Body of pancreas (tissue), 4 donors: ENCODE measurements at regions not wholly inside any gene's neighbourhood (a gene's known extent, or its start where the extent isn't known, plus 50 kb on each side); places are given as distances from the start of the nearest gene placed in this dataset.

Experiments
- ATAC-seq: fragments of 150-250 bp; one replicate; pipeline ENCODE4 v1.9.1; 2016
- DNase-seq, 4 donors: peaks; one replicate each; pipeline ENCODE4 v3.0.0-alpha.2; 2019
- H3K27ac ChIP-seq, 4 donors: fragments of 200-600 bp; sonication (generic); 1 replicate in 3 of 4; 2 replicates in 1 of 4; pipeline versions ENCODE4 v1.5.1 to v1.6.1; 2016 to 2019; ENCODE audit warnings: mild to moderate bottlenecking in 1 of 4, mixed read lengths in 1 of 4, moderate library complexity in 1 of 4
- H3K27me3 ChIP-seq, 2 donors: fragments of 200-600 bp; sonication (generic); one replicate each; pipeline ENCODE4 v1.6.0; 2016; ENCODE audit warnings: mild to moderate bottlenecking in 1 of 2
- H3K36me3 ChIP-seq, 2 donors: fragments of 200-600 bp; sonication (generic); replicated peaks in 1 of 2; 2 replicates each; pipeline ENCODE4 v1.5.1; 2016; ENCODE audit warnings: low read depth in 2 of 2; ENCODE audit not compliant: insufficient read depth in 1 of 2
- H3K4me1 ChIP-seq: fragments of 200-600 bp; sonication (generic); one replicate; pipeline ENCODE4 v1.6.0; 2016
- H3K4me3 ChIP-seq, 2 donors: fragments of 200-600 bp; sonication (generic); 1 replicate in 1 of 2; 2 replicates in 1 of 2; pipeline ENCODE4 v1.5.1; 2016 to 2019
- H3K9me3 ChIP-seq, 3 donors: fragments of 200-600 bp; sonication (generic); 1 replicate in 2 of 3; 2 replicates in 1 of 3; pipeline ENCODE4 v1.5.1; 2016
- CTCF ChIP-seq, 7 experiments: fragments of 450-650 bp in 4 of 7; fragments of 200-600 bp in 3 of 7; sonication (generic) in 3 of 7; IDR thresholded peaks; one replicate each; pipeline ENCODE4 v1.5.1; 2016 to 2019; ENCODE audit warnings: antibody characterized with exemption in 7 of 7
- POLR2A ChIP-seq, 3 donors: fragments of 450-650 bp; IDR thresholded peaks; one replicate each; pipeline ENCODE4 v1.6.1; 2016; ENCODE audit warnings: antibody characterized with exemption in 3 of 3, mild to moderate bottlenecking in 2 of 3
- WGBS, 2 donors: methylation state at CpG; one replicate each; pipeline ENCODE4 v1.1.5; 2017; 5-methylcytosine and 5-hydroxymethylcytosine counted together
- intact Hi-C: fragments of 100-400 bp; cut with DNase I; formaldehyde crosslinking; loops from one replicate; pipeline ENCODE4 v1.15.1; 2023

DNA sequence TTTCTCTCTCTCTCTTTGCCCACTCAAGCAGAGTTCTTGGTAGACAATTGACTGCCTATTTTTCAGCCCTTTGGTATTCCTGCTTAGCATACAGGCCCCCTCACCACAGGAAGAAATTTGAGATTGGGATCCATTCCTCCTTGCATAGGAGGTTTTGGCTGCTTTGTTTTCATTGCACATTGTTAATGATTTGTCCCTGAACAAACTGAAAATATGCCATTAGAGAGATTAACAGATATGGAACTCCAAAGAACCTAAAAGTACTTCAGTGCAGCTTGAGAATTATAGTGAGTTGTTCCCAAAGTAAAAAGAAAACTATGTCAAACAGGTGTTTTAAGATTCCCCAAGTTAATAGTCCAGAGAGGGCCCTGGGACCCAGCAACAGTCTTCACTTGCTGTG is 200.0 kb downstream of the TTLL7 start:
- peaks cover 29% of the 10 kb centered on the region for H3K4me1 ChIP-seq
- ATAC-seq (no peak), DNase-seq (no peak)
- H3K9me3 ChIP-seq, result no peaks in the 10 kb centered on the region
- H3K27ac ChIP-seq, result peak overlapping the region in 1 of 4 donors; percentile 32
- intact Hi-C loops, result no loop called here
- TF ChIP-seq CTCF (IDR thresholded peaks at IDR 0.05) (no peak), POLR2A (IDR thresholded peaks at IDR 0.05) (no peak)
- no peaks in the 10 kb centered on the region for H3K36me3 ChIP-seq
- H3K27me3 ChIP-seq, result no peaks in the 10 kb centered on the region
- H3K4me3 ChIP-seq, result no peak overlapping the region

DNA sequence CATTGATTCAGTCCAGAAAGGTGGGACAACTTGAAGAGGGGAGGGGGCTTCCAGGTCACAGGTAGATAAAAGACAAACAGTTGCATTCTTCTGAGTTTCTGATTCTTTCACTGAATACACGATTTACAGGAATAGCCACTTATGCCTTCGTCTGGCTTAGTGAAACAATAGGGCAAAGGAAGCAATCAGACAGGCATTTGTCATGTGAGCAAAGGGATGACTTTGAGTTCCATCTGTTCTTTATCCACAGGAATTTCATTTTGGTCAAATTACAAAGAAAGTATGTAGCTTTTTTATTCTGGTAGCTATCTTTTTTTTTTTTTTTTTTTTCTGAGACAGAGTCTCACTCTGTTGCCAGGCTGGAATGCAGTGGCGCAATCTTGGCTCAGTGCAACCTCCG is 202.5 kb downstream of the TTLL7 start:
- WGBS, 2 donors, result 76 to 90% methylated on average over 4 of the region's 4 CpGs
- Histone ChIP-seq H3K9me3 (no peaks in the 10 kb centered on the region), H3K36me3 (no peaks in the 10 kb centered on the region), H3K4me3 (no peak overlapping the region), H3K27me3 (no peaks in the 10 kb centered on the region), H3K4me1 (peaks cover 20% of the 10 kb centered on the region), H3K27ac (no peak overlapping the region)
- TF ChIP-seq POLR2A (IDR thresholded peaks at IDR 0.05), result no peak
- no peak for TF ChIP-seq CTCF (IDR thresholded peaks at IDR 0.05)
- intact Hi-C loops, result no loop called here
- ATAC-seq (no peak), DNase-seq (no peak)

DNA sequence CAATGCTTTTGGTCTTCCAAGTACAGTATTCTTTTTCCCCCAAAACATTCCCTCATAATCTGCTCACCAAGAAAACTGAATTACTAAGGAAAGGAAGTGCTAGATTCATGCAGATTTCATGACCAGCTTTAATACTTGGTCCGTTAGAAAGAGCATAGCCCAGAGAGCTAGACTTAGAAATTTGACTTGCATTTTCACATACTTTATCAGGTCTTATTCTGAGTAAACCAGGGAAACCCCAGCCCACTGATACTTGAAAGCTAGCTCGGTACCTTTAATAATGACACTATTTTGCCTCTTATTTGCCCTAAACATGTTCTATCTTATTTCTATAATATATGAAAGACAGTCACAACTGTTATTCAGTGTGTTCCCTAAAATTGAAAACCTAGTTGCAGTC is 204.5 kb downstream of the TTLL7 start:
- no peak for ATAC-seq
- H3K4me1 ChIP-seq, result peaks cover 11% of the 10 kb centered on the region
- no peak overlapping the region for H3K4me3 ChIP-seq
- WGBS, 2 donors, result 85 to 100% methylated on average over 2 of the region's 2 CpGs
- H3K36me3 ChIP-seq, result no peaks in the 10 kb centered on the region
- TF ChIP-seq POLR2A (IDR thresholded peaks at IDR 0.05) (no peak), CTCF (IDR thresholded peaks at IDR 0.05) (no peak)
- H3K27ac ChIP-seq, result no peak overlapping the region
- no peak for DNase-seq
- intact Hi-C loops, result no loop called here
- H3K9me3 ChIP-seq, result no peaks in the 10 kb centered on the region
- H3K27me3 ChIP-seq, result no peaks in the 10 kb centered on the region

GRCh38 chr1:83791821-83792437 is 207.0 kb downstream of the TTLL7 start:
- WGBS, 2 donors, result 96% methylated on average over 3 of the region's 3 CpGs
- intact Hi-C loops, result no loop called here
- H3K27me3 ChIP-seq, result no peaks in the 10 kb centered on the region
- DNase-seq (no peak), ATAC-seq (no peak)
- H3K9me3 ChIP-seq, result no peaks in the 10 kb centered on the region
- H3K4me3 ChIP-seq, result no peak overlapping the region
- H3K27ac ChIP-seq, result no peak overlapping the region
- no peak for TF ChIP-seq CTCF (IDR thresholded peaks at IDR 0.05)
- H3K36me3 ChIP-seq, result no peaks in the 10 kb centered on the region
- H3K4me1 ChIP-seq, result no peaks in the 10 kb centered on the region

DNA sequence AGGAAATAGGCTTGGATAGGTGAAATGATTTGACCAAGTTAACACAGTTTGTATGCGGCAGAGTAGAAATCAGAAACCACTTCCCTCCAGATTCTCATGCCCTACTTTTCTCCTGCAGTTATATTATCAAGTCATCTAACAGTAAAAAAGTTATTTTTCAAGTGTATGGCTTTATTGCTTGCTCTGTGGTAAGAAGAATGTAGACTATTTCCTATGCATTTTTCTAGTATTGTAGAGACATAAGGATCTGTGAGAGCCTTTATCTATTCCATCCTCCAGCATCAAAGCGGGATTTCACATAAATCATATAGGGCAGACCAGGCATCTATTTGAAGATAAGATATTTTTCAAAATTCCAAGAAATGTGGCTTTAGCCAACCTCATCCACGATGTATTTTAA is 208.5 kb downstream of the TTLL7 start:
- DNase-seq (no peak), ATAC-seq (no peak)
- Histone ChIP-seq H3K9me3 (no peaks in the 10 kb centered on the region), H3K4me1 (no peaks in the 10 kb centered on the region), H3K27ac (no peak overlapping the region), H3K36me3 (no peaks in the 10 kb centered on the region), H3K27me3 (no peaks in the 10 kb centered on the region), H3K4me3 (no peak overlapping the region)
- intact Hi-C loops, result no loop called here
- TF ChIP-seq POLR2A (IDR thresholded peaks at IDR 0.05), result no peak
- TF ChIP-seq CTCF (IDR thresholded peaks at IDR 0.05), result no peak
- WGBS, 2 donors, result 69 to 72% methylated on average over 3 of the region's 3 CpGs
